Epithelial cell of prostate (primary cell): ENCODE measurements at regions not wholly inside any gene's neighbourhood (a gene's known extent, or its start where the extent isn't known, plus 50 kb on each side); places are given as distances from the start of the nearest gene placed in this dataset.

Experiments
- DNase-seq: peaks from one replicate; pipeline ENCODE4 v3.0.0-alpha.2; 2011; ENCODE audit warnings: low read depth, low spot score
- H3K27ac ChIP-seq: fragments of 450-650 bp; 2 replicates; pipeline ENCODE4 v1.5.1; 2017; ENCODE audit warnings: mild to moderate bottlenecking

- DNase-seq = no peak
- no peak overlapping the region for H3K27ac ChIP-seq
Observed at GRCh38 chr11:95693298-95693697, 96.3 kb downstream of the FAM76B start.

- no peak overlapping the region for H3K27ac ChIP-seq
- DNase-seq = no peak
Observed at GRCh38 chr11:95692526-95693260, 96.9 kb downstream of the FAM76B start.

GRCh38 chr11:95690100-95690499, 99.5 kb downstream of the FAM76B start:
- DNase-seq = no peak
- H3K27ac ChIP-seq = no peak overlapping the region

GRCh38 chr11:95688501-95689222, 100.9 kb downstream of the FAM76B start:
- DNase-seq = peak; percentile 46
- H3K27ac ChIP-seq = peak overlapping the region; percentile 72

GRCh38 chr11:95688015-95688414, 101.6 kb downstream of the FAM76B start:
- peak overlapping the region; percentile 72 for H3K27ac ChIP-seq
- DNase-seq = no peak

GRCh38 chr11:95686265-95686664, 103.3 kb downstream of the FAM76B start:
- H3K27ac ChIP-seq = no peak overlapping the region
- no peak for DNase-seq

- no peak for DNase-seq
- H3K27ac ChIP-seq = no peak overlapping the region
Observed at GRCh38 chr11:95684701-95685100, 104.9 kb downstream of the FAM76B start.

GRCh38 chr11:95684170-95684569, 105.4 kb downstream of the FAM76B start:
- H3K27ac ChIP-seq = no peak overlapping the region
- DNase-seq = no peak

- H3K27ac ChIP-seq = no peak overlapping the region
- no peak for DNase-seq
Observed at GRCh38 chr11:95682552-95682951, 107.0 kb downstream of the FAM76B start.

- H3K27ac ChIP-seq = peak overlapping the region; percentile 37
Observed at GRCh38 chr11:95680169-95680929, 109.2 kb downstream of the FAM76B start.

GRCh38 chr11:95678988-95679387, 110.6 kb downstream of the FAM76B start:
- DNase-seq = no peak
- no peak overlapping the region for H3K27ac ChIP-seq

More at GRCh38 chr11:95680169-95680929, 109.2 kb downstream of the FAM76B start:
- DNase-seq = no peak

- H3K27ac ChIP-seq = no peak overlapping the region
Observed at GRCh38 chr11:95676308-95676707, 113.3 kb downstream of the FAM76B start.

GRCh38 chr11:95675585-95675984, 114.0 kb downstream of the FAM76B start:
- no peak overlapping the region for H3K27ac ChIP-seq
- DNase-seq = no peak

More at GRCh38 chr11:95676308-95676707, 113.3 kb downstream of the FAM76B start:
- DNase-seq = no peak

GRCh38 chr11:95674657-95675358, 114.8 kb downstream of the FAM76B start:
- H3K27ac ChIP-seq = no peak overlapping the region
- no peak for DNase-seq

GRCh38 chr11:95671768-95672167, 117.8 kb downstream of the FAM76B start:
- no peak for DNase-seq
- no peak overlapping the region for H3K27ac ChIP-seq

GRCh38 chr11:95668131-95668530, 121.5 kb downstream of the FAM76B start:
- no peak for DNase-seq
- H3K27ac ChIP-seq = no peak overlapping the region

GRCh38 chr11:95661162-95661561, 128.4 kb downstream of the FAM76B start:
- no peak overlapping the region for H3K27ac ChIP-seq
- no peak for DNase-seq

- DNase-seq = no peak
- H3K27ac ChIP-seq = no peak overlapping the region
Observed at GRCh38 chr11:95660038-95660437, 129.5 kb downstream of the FAM76B start.

GRCh38 chr11:95659088-95659487, 130.5 kb downstream of the FAM76B start:
- H3K27ac ChIP-seq = no peak overlapping the region
- peak; percentile 5 for DNase-seq

GRCh38 chr11:95655536-95655935, 134.0 kb downstream of the FAM76B start:
- no peak for DNase-seq
- H3K27ac ChIP-seq = no peak overlapping the region
